Activated T-helper 1 cell treated with anti-CD3 and anti-CD28 coated beads, Interleukin-2, amount 50 U/mL, for 16 hours (primary cell): ENCODE measurements at regions not wholly inside any gene's neighbourhood (a gene's known extent, or its start where the extent isn't known, plus 50 kb on each side); places are given as distances from the start of the nearest gene placed in this dataset.
"Not testable (repeated sequence)": the region's sequence is repeated elsewhere in the genome, so short reads cannot be mapped to it uniquely, and the experiment has no call there.

ENCODE experiments used
- DNase-seq, 2 donors: peaks; one replicate each; pipeline ENCODE4 v3.0.0-alpha.2; 2020; ENCODE audit warnings: low read depth in 1 of 2, low spot score in 1 of 2

- no peak for DNase-seq
Observed at GRCh38 chr11:81990659-81991443, 742.8 kb downstream of the FAM181B start.

- DNase-seq, result no peak
Observed at GRCh38 chr11:81989093-81989492, 744.6 kb downstream of the FAM181B start.

- DNase-seq, result no peak
Observed at GRCh38 chr11:81987829-81988472, 745.7 kb downstream of the FAM181B start.

GRCh38 chr11:81986556-81987161 is 747.0 kb downstream of the FAM181B start:
- DNase-seq, result no peak

GRCh38 chr11:81979448-81979847 is 754.2 kb downstream of the FAM181B start:
- DNase-seq, result no peak

- no peak for DNase-seq
Observed at GRCh38 chr11:81975261-81975900, 758.3 kb downstream of the FAM181B start.

- no peak for DNase-seq
Observed at GRCh38 chr11:81970886-81971285, 762.8 kb downstream of the FAM181B start.

- DNase-seq, result no peak
Observed at GRCh38 chr11:81967242-81967641, 766.4 kb downstream of the FAM181B start.

- DNase-seq, result no peak
Observed at GRCh38 chr11:81966340-81966739, 767.3 kb downstream of the FAM181B start.

- no peak for DNase-seq
Observed at GRCh38 chr11:81963018-81963417, 770.6 kb downstream of the FAM181B start.

- DNase-seq, result no peak
Observed at GRCh38 chr11:81960443-81960842, 773.2 kb downstream of the FAM181B start.

- no peak for DNase-seq
Observed at GRCh38 chr11:81959341-81959740, 774.3 kb downstream of the FAM181B start.

- DNase-seq, result not testable (repeated sequence)
Observed at GRCh38 chr11:81954301-81954700, 779.4 kb downstream of the FAM181B start.

GRCh38 chr11:81946831-81947230 is 786.8 kb downstream of the FAM181B start:
- DNase-seq, result no peak

GRCh38 chr11:81942646-81943045 is 791.0 kb downstream of the FAM181B start:
- no peak for DNase-seq

GRCh38 chr11:81941998-81942397 is 791.7 kb downstream of the FAM181B start:
- no peak for DNase-seq

GRCh38 chr11:81932303-81932702 is 801.4 kb downstream of the FAM181B start:
- no peak for DNase-seq

GRCh38 chr11:81920205-81920604 is 813.5 kb downstream of the FAM181B start:
- no peak for DNase-seq

- no peak for DNase-seq
Observed at GRCh38 chr11:81916451-81916850, 817.2 kb downstream of the FAM181B start.

GRCh38 chr11:81915045-81915444 is 818.6 kb downstream of the FAM181B start:
- no peak for DNase-seq

- no peak for DNase-seq
Observed at GRCh38 chr11:81913793-81914192, 819.9 kb downstream of the FAM181B start.

GRCh38 chr11:81907996-81908395 is 825.7 kb downstream of the FAM181B start:
- DNase-seq, result no peak
